ENCODE measurements at regions not wholly inside any gene's neighbourhood (a gene's known extent, or its start where the extent isn't known, plus 50 kb on each side); places are given as distances from the start of the nearest gene placed in this dataset.

DNA sequence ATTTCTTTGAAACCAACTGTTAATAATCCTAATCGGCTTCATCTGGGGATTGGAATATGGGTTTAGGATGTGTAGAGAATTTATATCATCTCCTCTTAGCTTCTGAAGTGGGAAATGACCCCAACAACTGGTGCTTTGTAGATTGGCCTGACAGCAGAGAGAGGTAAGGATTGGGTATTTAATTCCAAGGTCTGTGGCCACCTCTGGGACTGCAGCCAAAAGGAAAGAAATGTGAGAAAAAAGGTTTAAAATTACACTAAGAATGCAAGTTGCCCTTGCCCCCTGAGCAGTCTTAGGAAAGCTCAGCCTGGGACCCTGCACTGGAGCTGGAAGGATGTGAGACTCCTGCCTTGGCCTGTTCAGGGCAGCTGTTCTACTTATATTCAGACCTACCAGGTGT lies 157.1 kb downstream of the FTCDNL1 start:
- CTCF ChIA-PET: interaction anchor here (0.6 to 1.2 kb wide), 6 partner anchors 10 to 977 kb away, joined by 3 to 10 read pairs (median 3); no protein-coding TSS in a partner anchor
- TF ChIP-seq PRDM6 (tag by site-specific recombination; IDR thresholded peaks at IDR 0.05): no peak
- no peak for TF ChIP-seq SCRT2 (tag by site-specific recombination; IDR thresholded peaks at IDR 0.05)
- TF ChIP-seq, protein P1, sequence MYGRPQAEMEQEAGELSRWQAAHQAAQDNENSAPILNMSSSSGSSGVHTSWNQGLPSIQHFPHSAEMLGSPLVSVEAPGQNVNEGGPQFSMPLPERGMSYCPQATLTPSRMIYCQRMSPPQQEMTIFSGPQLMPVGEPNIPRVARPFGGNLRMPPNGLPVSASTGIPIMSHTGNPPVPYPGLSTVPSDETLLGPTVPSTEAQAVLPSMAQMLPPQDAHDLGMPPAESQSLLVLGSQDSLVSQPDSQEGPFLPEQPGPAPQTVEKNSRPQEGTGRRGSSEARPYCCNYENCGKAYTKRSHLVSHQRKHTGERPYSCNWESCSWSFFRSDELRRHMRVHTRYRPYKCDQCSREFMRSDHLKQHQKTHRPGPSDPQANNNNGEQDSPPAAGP (tag by site-specific recombination; IDR thresholded peaks at IDR 0.05): no peak
- TF ChIP-seq ZNF585B (tag by site-specific recombination; IDR thresholded peaks at IDR 0.05): no peak
- TF ChIP-seq ZNF514 (tag by site-specific recombination; IDR thresholded peaks at IDR 0.05): no peak
- TF ChIP-seq PATZ1 (tag by site-specific recombination; IDR thresholded peaks at IDR 0.05): no peak
- no peak for TF ChIP-seq ZFP37 (tag by site-specific recombination; IDR thresholded peaks at IDR 0.05)
- no peak for TF ChIP-seq ZNF223 (tag by site-specific recombination; IDR thresholded peaks at IDR 0.05)
- no peak for TF ChIP-seq ZFP41 (tag by site-specific recombination; IDR thresholded peaks at IDR 0.05; ENCODE audit: borderline replicate concordance)
- no peak for TF ChIP-seq ZXDB (tag by site-specific recombination; IDR thresholded peaks at IDR 0.05)
- TF ChIP-seq ATF2 (tag by site-specific recombination; IDR thresholded peaks at IDR 0.05; ENCODE audit: low read depth): no peak

GRCh38 chr2:199692489-199692888 lies 158.5 kb downstream of the FTCDNL1 start:
- CTCF ChIA-PET: interaction anchor here (0.9 to 1.2 kb wide), 2 partner anchors 9 to 13 kb away, joined by 3 to 5 read pairs; no protein-coding TSS in a partner anchor
- no peak overlapping the region for H3K4me3 ChIP-seq (ENCODE audit: low read depth, low read length)
- no peaks in the 10 kb centered on the region for H3K36me3 ChIP-seq (ENCODE audit: control insufficient read depth in 2 of 2, insufficient read depth in 1 of 2, low read length in 2 of 2)
- peaks cover 3% of the 10 kb centered on the region; the same call in 1 of the 2 replicates for H3K4me1 ChIP-seq (ENCODE audit: control insufficient read depth, insufficient read depth, low read length)
- POLR2A ChIA-PET: no interaction called here
- no peaks in the 10 kb centered on the region for H3K9me3 ChIP-seq (ENCODE audit: control insufficient read depth, insufficient read depth, low read depth, low read length)
- H3K27ac ChIP-seq (ENCODE audit: extremely low read depth, low read depth, low read length): no peak overlapping the region
- peak; percentile 77 for TF ChIP-seq SP7 (tag by site-specific recombination; IDR thresholded peaks at IDR 0.05)
- TF ChIP-seq OSR2 (tag by site-specific recombination; IDR thresholded peaks at IDR 0.05): peak; percentile 75
- TF ChIP-seq PRDM4 (tag by site-specific recombination; IDR thresholded peaks at IDR 0.05): peak; percentile 27; the same call in 1 of the 2 replicates
- no peak for TF ChIP-seq ZBTB10 (tag by site-specific recombination; IDR thresholded peaks at IDR 0.05)
- TF ChIP-seq ZBTB44 (tag by site-specific recombination; IDR thresholded peaks at IDR 0.05): peak; percentile 70
- peak; percentile 16; the same call in 1 of the 2 replicates for TF ChIP-seq FEZF1 (tag by site-specific recombination; IDR thresholded peaks at IDR 0.05)
- no peak for TF ChIP-seq ZNF791 (tag by site-specific recombination; IDR thresholded peaks at IDR 0.05)
- peak; percentile 43 for TF ChIP-seq PRDM6 (tag by site-specific recombination; IDR thresholded peaks at IDR 0.05)
- TF ChIP-seq ZNF24 (tag by site-specific recombination; IDR thresholded peaks at IDR 0.05): no peak

More for the DNA sequence above, 157.1 kb downstream of the FTCDNL1 start:
- POLR2A ChIA-PET: no interaction called here
- no peaks in the 10 kb centered on the region for H3K9me3 ChIP-seq (ENCODE audit: control insufficient read depth, insufficient read depth, low read depth, low read length)
- H3K27ac ChIP-seq (ENCODE audit: extremely low read depth, low read depth, low read length): no peak overlapping the region
- no peak overlapping the region for H3K4me3 ChIP-seq (ENCODE audit: low read depth, low read length)
- H3K4me1 ChIP-seq (ENCODE audit: control insufficient read depth, insufficient read depth, low read length): peaks cover 3% of the 10 kb centered on the region; the same call in 1 of the 2 replicates
- H3K36me3 ChIP-seq (ENCODE audit: control insufficient read depth in 2 of 2, insufficient read depth in 1 of 2, low read length in 2 of 2): no peaks in the 10 kb centered on the region

Data from HEK293 (cell line).